ENCODE measurements at regions not wholly inside any gene's neighbourhood (a gene's known extent, or its start where the extent isn't known, plus 50 kb on each side); places are given as distances from the start of the nearest gene placed in this dataset.

- H3K36me3 ChIP-seq (replicated peaks in 1 of 2; ENCODE audit: control insufficient read depth in 1 of 2, insufficient read depth in 2 of 2, low read length in 2 of 2), result no peaks in the 10 kb centered on the region
- no peaks in the 10 kb centered on the region for H3K27me3 ChIP-seq (ENCODE audit: control insufficient read depth in 1 of 2, insufficient read depth in 2 of 2, low read length in 2 of 2)
- no peak for ATAC-seq
- FAIRE-seq, result no peak
- no peak overlapping the region for H2AFZ ChIP-seq (ENCODE audit: low read length)
- in situ Hi-C loops (cut with HindIII; ENCODE audit: extremely low pct_ligation_motif_present, low pct_unique_long_range_greater_than_20kb) (no loop called here), intact Hi-C loops (cut with micrococcal nuclease; ENCODE audit: unreplicated experiment) (no loop called here)
- no peaks in the 10 kb centered on the region for H3K9me3 ChIP-seq (ENCODE audit: low read length)
- TF ChIP-seq ZNF264 (CRISPR knock-in tag; IDR thresholded peaks at IDR 0.05) (no peak), RFX5 (IDR thresholded peaks at IDR 0.05; ENCODE audit: low read depth, low read length) (no peak), NR3C1 (CRISPR knock-in tag; IDR thresholded peaks at IDR 0.05) (no peak), TBL1XR1 (IDR thresholded peaks at IDR 0.05; ENCODE audit: borderline replicate concordance, low read length, partially characterized antibody) (no peak), ZNF430 (CRISPR knock-in tag; IDR thresholded peaks at IDR 0.05) (no peak)
- no peak overlapping the region for H3K4me2 ChIP-seq (ENCODE audit: low read depth, low read length)
- H3K4me3 ChIP-seq (replicated peaks in 1 of 3; ENCODE audit: insufficient read depth in 1 of 3, low read depth in 2 of 3, low read length in 3 of 3), result no peak overlapping the region
- CTCF ChIA-PET (ENCODE audit: low intra/inter-chr PET ratio, low total read pairs), result no interaction called here
- no TSS peak for BruUV-seq (replicated peaks)
- H3K27ac ChIP-seq (ENCODE audit: extremely low read length, insufficient read depth, low read length), result no peak overlapping the region
- no peaks in the 10 kb centered on the region for H3K4me1 ChIP-seq (ENCODE audit: insufficient read depth, low read length)
- no peaks in the 10 kb centered on the region for H4K20me1 ChIP-seq (ENCODE audit: insufficient read depth, low read length)
- POLR2A ChIA-PET, result no interaction called here
- no peak overlapping the region for H3K9ac ChIP-seq (ENCODE audit: insufficient read depth, low read depth, low read length)
- no peak for DNase-seq (ENCODE audit: low spot score)
- WGBS (ENCODE audit: low lambda C conversion rate), result 1% methylated on average over 2 of the region's 2 CpGs
- no peaks in the 10 kb centered on the region for H3K79me2 ChIP-seq (ENCODE audit: insufficient read depth, low read length)
Observed at GRCh38 chr2:103860016-103860415, 993.9 kb upstream of the POU3F3 start.

GRCh38 chr2:103868396-103868795, 985.5 kb upstream of the POU3F3 start:
- FAIRE-seq, result no peak
- Histone ChIP-seq H4K20me1 (ENCODE audit: insufficient read depth, low read length) (no peaks in the 10 kb centered on the region), H3K4me1 (ENCODE audit: insufficient read depth, low read length) (no peaks in the 10 kb centered on the region), H3K9me3 (ENCODE audit: low read length) (no peaks in the 10 kb centered on the region), H2AFZ (ENCODE audit: low read length) (no peak overlapping the region), H3K27me3 (ENCODE audit: control insufficient read depth in 1 of 2, insufficient read depth in 2 of 2, low read length in 2 of 2) (no peaks in the 10 kb centered on the region), H3K9ac (ENCODE audit: insufficient read depth, low read depth, low read length) (no peak overlapping the region), H3K4me3 (replicated peaks in 1 of 3; ENCODE audit: insufficient read depth in 1 of 3, low read depth in 2 of 3, low read length in 3 of 3) (no peak overlapping the region), H3K4me2 (ENCODE audit: low read depth, low read length) (no peak overlapping the region), H3K79me2 (ENCODE audit: insufficient read depth, low read length) (no peaks in the 10 kb centered on the region), H3K27ac (ENCODE audit: extremely low read length, insufficient read depth, low read length) (no peak overlapping the region), H3K36me3 (replicated peaks in 1 of 2; ENCODE audit: control insufficient read depth in 1 of 2, insufficient read depth in 2 of 2, low read length in 2 of 2) (no peaks in the 10 kb centered on the region)
- 9% methylated on average over 2 of the region's 2 CpGs for WGBS (ENCODE audit: low lambda C conversion rate)
- in situ Hi-C loops (cut with HindIII; ENCODE audit: extremely low pct_ligation_motif_present, low pct_unique_long_range_greater_than_20kb), result no loop called here
- ChIA-PET CTCF (ENCODE audit: low intra/inter-chr PET ratio, low total read pairs) (no interaction called here), POLR2A (no interaction called here)
- intact Hi-C loops (cut with micrococcal nuclease; ENCODE audit: unreplicated experiment), result no loop called here
- no TSS peak for BruUV-seq (replicated peaks)
- ATAC-seq, result no peak
- DNase-seq (ENCODE audit: low spot score), result no peak
- no peak for TF ChIP-seq HMG20B (CRISPR knock-in tag; conservative IDR thresholded peaks at IDR 0.05)
- TF ChIP-seq ZNF773 (CRISPR knock-in tag; IDR thresholded peaks at IDR 0.05; ENCODE audit: borderline replicate concordance), result no peak
- no peak for TF ChIP-seq MLLT10 (CRISPR knock-in tag; IDR thresholded peaks at IDR 0.05)
- TF ChIP-seq ETV6 (CRISPR knock-in tag; conservative IDR thresholded peaks at IDR 0.05), result no peak
- no peak for TF ChIP-seq DMAP1 (CRISPR knock-in tag; IDR thresholded peaks at IDR 0.05)
- no peak for TF ChIP-seq ZFY (CRISPR knock-in tag; IDR thresholded peaks at IDR 0.05)
- TF ChIP-seq MXD1 (CRISPR knock-in tag; IDR thresholded peaks at IDR 0.05), result no peak
- TF ChIP-seq KLF9 (CRISPR knock-in tag; IDR thresholded peaks at IDR 0.05; ENCODE audit: low read depth), result no peak
- TF ChIP-seq THRA (CRISPR knock-in tag; IDR thresholded peaks at IDR 0.05; ENCODE audit: borderline replicate concordance), result no peak
- no peak for TF ChIP-seq ETV5 (CRISPR knock-in tag; IDR thresholded peaks at IDR 0.05; ENCODE audit: borderline replicate concordance)
- TF ChIP-seq NBN (conservative IDR thresholded peaks at IDR 0.05), result no peak
- no peak for TF ChIP-seq ZNF362 (CRISPR knock-in tag; IDR thresholded peaks at IDR 0.05; ENCODE audit: borderline replicate concordance)
- no peak for TF ChIP-seq ZNF543 (CRISPR knock-in tag; IDR thresholded peaks at IDR 0.05)
- TF ChIP-seq ZKSCAN8 (CRISPR knock-in tag; IDR thresholded peaks at IDR 0.05; ENCODE audit: borderline replicate concordance), result no peak

All from HepG2 (cell line).